ENCODE measurements at regions not wholly inside any gene's neighbourhood (a gene's known extent, or its start where the extent isn't known, plus 50 kb on each side); places are given as distances from the start of the nearest gene placed in this dataset.

- Histone ChIP-seq H3K27ac (no peak overlapping the region), H3K4me1 (peaks cover 5% of the 10 kb centered on the region), H3K9me3 (no peaks in the 10 kb centered on the region), H3K36me3 (no peaks in the 10 kb centered on the region), H3K4me3 (no peak overlapping the region), H3K27me3 (peaks cover 4% of the 10 kb centered on the region)
- no peak for TF ChIP-seq CTCF (IDR thresholded peaks at IDR 0.05)
- no peak for TF ChIP-seq POLR2A (IDR thresholded peaks at IDR 0.05)
- no peak for TF ChIP-seq POLR2AphosphoS5 (IDR thresholded peaks at IDR 0.05)
- no peak for DNase-seq (ENCODE audit: low spot score in 2 of 2)
Measured at GRCh38 chr2:195326537-195326936, 330.5 kb upstream of the SLC39A10 start.

- no peaks in the 10 kb centered on the region for H3K36me3 ChIP-seq
- no peak overlapping the region for H3K27ac ChIP-seq
- TF ChIP-seq CTCF (IDR thresholded peaks at IDR 0.05) (no peak), EP300 (IDR thresholded peaks at IDR 0.05) (no peak), POLR2AphosphoS5 (IDR thresholded peaks at IDR 0.05) (no peak), POLR2A (IDR thresholded peaks at IDR 0.05) (no peak)
- DNase-seq (ENCODE audit: low spot score in 2 of 2): no peak
- no peak overlapping the region for H3K4me3 ChIP-seq
- H3K4me1 ChIP-seq: peaks cover 5% of the 10 kb centered on the region
- 14% methylated on average over 4 of the region's 4 CpGs for WGBS
- peaks cover 4% of the 10 kb centered on the region for H3K27me3 ChIP-seq
- no peaks in the 10 kb centered on the region for H3K9me3 ChIP-seq
Measured at GRCh38 chr2:195322324-195322723, 334.7 kb upstream of the SLC39A10 start.

GRCh38 chr2:195320413-195320973, 336.5 kb upstream of the SLC39A10 start:
- H3K27ac ChIP-seq: no peak overlapping the region
- no peak for DNase-seq (ENCODE audit: low spot score in 2 of 2)
- no peak overlapping the region for H3K4me3 ChIP-seq
- 58% methylated on average over 1 of the region's 1 CpG for WGBS
- H3K9me3 ChIP-seq: no peaks in the 10 kb centered on the region
- peaks cover 5% of the 10 kb centered on the region for H3K4me1 ChIP-seq
- no peaks in the 10 kb centered on the region for H3K36me3 ChIP-seq
- no peak for TF ChIP-seq POLR2A (IDR thresholded peaks at IDR 0.05)
- no peak for TF ChIP-seq CTCF (IDR thresholded peaks at IDR 0.05)
- no peak for TF ChIP-seq EP300 (IDR thresholded peaks at IDR 0.05)
- no peak for TF ChIP-seq POLR2AphosphoS5 (IDR thresholded peaks at IDR 0.05)
- peaks cover 4% of the 10 kb centered on the region for H3K27me3 ChIP-seq

- no peak overlapping the region for H3K4me3 ChIP-seq
Measured at GRCh38 chr2:195319548-195320412, 337.2 kb upstream of the SLC39A10 start.

More at GRCh38 chr2:195319548-195320412, 337.2 kb upstream of the SLC39A10 start:
- 50% methylated on average over 1 of the region's 1 CpG for WGBS
- Histone ChIP-seq H3K4me1 (peaks cover 5% of the 10 kb centered on the region), H3K9me3 (no peaks in the 10 kb centered on the region), H3K27me3 (peaks cover 4% of the 10 kb centered on the region), H3K36me3 (no peaks in the 10 kb centered on the region), H3K27ac (no peak overlapping the region)
- no peak for DNase-seq (ENCODE audit: low spot score in 2 of 2)
- TF ChIP-seq CTCF (IDR thresholded peaks at IDR 0.05) (no peak), POLR2A (IDR thresholded peaks at IDR 0.05) (no peak), EP300 (IDR thresholded peaks at IDR 0.05) (no peak), POLR2AphosphoS5 (IDR thresholded peaks at IDR 0.05) (no peak)

Measured in suprapubic skin (tissue), 4 donors.